CD4-positive, alpha-beta memory T cell (primary cell): ENCODE measurements at regions not wholly inside any gene's neighbourhood (a gene's known extent, or its start where the extent isn't known, plus 50 kb on each side); places are given as distances from the start of the nearest gene placed in this dataset.
A peak's percentile ranks its signal among the peaks of the same experiment; 100 is the strongest.
"Not testable (repeated sequence)": the region's sequence is repeated elsewhere in the genome, so short reads cannot be mapped to it uniquely, and the experiment has no call there.

Source experiments
- CTCF ChIA-PET: fragments of 350-600 bp; sonication (Branson Sonifier 250); formaldehyde crosslinking; loops from one replicate; lab custom pipeline; 2021; ENCODE audit warnings: inconsistent platforms; ENCODE audit not compliant: partially characterized antibody; lab: Charles Lee
- POLR2A ChIA-PET: fragments of 350-600 bp; sonication (Branson Sonifier 250); formaldehyde crosslinking; loops from one replicate; lab custom pipeline; 2021; ENCODE audit not compliant: partially characterized antibody; lab: Charles Lee
- DNase-seq, 5 donors: peaks; one replicate each; pipeline versions ENCODE4 v3.0.0 to v3.0.0-alpha.2; 2020 to 2022; ENCODE audit warnings: mixed read lengths in 1 of 5
- H3K27ac ChIP-seq: one replicate; pipeline ENCODE4 v1.7.0; 2013; ENCODE audit warnings: low read depth, low read length
- H3K27me3 ChIP-seq: 2 replicates; pipeline ENCODE4 v1.7.0; 2013; ENCODE audit warnings: mild to moderate bottlenecking, low read length, moderate library complexity; ENCODE audit not compliant: insufficient read depth
- H3K36me3 ChIP-seq: 2 replicates; pipeline ENCODE4 v1.7.0; 2013; ENCODE audit warnings: mild to moderate bottlenecking, low read length, moderate library complexity; ENCODE audit not compliant: insufficient read depth
- H3K4me1 ChIP-seq: 2 replicates; pipeline ENCODE4 v1.7.0; 2013; ENCODE audit warnings: mild to moderate bottlenecking, low read length, moderate library complexity; ENCODE audit not compliant: insufficient read depth
- H3K4me3 ChIP-seq, 2 donors: one replicate each; pipeline ENCODE4 v1.7.0; 2013; ENCODE audit warnings: low read length in 2 of 2, mild to moderate bottlenecking in 1 of 2
- H3K9me3 ChIP-seq, 2 donors: one replicate each; pipeline ENCODE4 v1.7.0; 2013; ENCODE audit warnings: low read length in 2 of 2, control low read depth in 1 of 2; ENCODE audit not compliant: control insufficient read depth in 1 of 2
- H3K27ac Mint-ChIP-seq, 7 donors: one replicate each; pipeline ENCODE4 v1.8.0; 2020 to 2021; ENCODE audit warnings: mixed read lengths in 7 of 7, mild to moderate bottlenecking in 6 of 7, inconsistent platforms in 3 of 7, moderate library complexity in 3 of 7
- H3K27me3 Mint-ChIP-seq, 2 donors: one replicate each; pipeline ENCODE4 v1.8.0; 2020 to 2021; ENCODE audit warnings: mixed read lengths in 2 of 2
- H3K36me3 Mint-ChIP-seq, 2 donors: one replicate each; pipeline ENCODE4 v1.8.0; 2020 to 2021; ENCODE audit warnings: mixed read lengths in 2 of 2, inconsistent platforms in 1 of 2, mild to moderate bottlenecking in 1 of 2
- H3K4me1 Mint-ChIP-seq, 4 donors: one replicate each; pipeline ENCODE4 v1.8.0; 2020 to 2021; ENCODE audit warnings: mixed read lengths in 4 of 4, mild to moderate bottlenecking in 1 of 4
- H3K4me3 Mint-ChIP-seq, 8 donors: one replicate each; pipeline ENCODE4 v1.8.0; 2020 to 2021; ENCODE audit warnings: mixed read lengths in 8 of 8, mild to moderate bottlenecking in 7 of 8, moderate library complexity in 6 of 8, inconsistent platforms in 3 of 8
- H3K9me3 Mint-ChIP-seq, 8 donors: one replicate each; pipeline ENCODE4 v1.8.0; 2020 to 2021; ENCODE audit warnings: mixed read lengths in 8 of 8, mild to moderate bottlenecking in 5 of 8, inconsistent platforms in 3 of 8, moderate library complexity in 1 of 8
- intact Hi-C: fragments of 100-400 bp; cut with micrococcal nuclease; formaldehyde crosslinking; loops from one replicate; pipeline ENCODE4 v1.15.1; 2023

DNA sequence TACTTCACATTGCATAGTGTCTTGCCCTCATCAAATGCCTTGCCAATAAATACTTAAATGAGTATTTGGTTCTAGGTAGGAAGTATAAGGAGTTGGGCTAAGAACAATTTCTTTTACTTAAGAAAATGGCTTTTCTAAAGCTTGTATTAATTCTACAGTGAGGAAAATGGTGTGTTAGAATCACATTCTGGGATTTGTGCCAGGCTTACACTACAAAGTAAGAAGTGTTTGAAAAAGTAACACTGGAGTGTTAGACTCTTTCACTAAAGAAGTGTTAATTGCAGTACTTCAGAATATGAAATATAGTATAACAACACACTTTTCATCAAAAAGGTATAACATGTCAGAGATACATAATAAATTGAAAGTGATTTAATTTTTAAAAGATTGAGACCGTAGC lies 328.7 kb downstream of the C3orf38 start:
- Histone ChIP-seq H3K27me3 (no peaks in the 10 kb centered on the region), H3K9me3 (no peaks in the 10 kb centered on the region), H3K27ac (no peak overlapping the region), H3K4me1 (no peaks in the 10 kb centered on the region), H3K4me3 (no peak overlapping the region), H3K36me3 (no peaks in the 10 kb centered on the region)
- DNase-seq, result no peak
- H3K4me1 Mint-ChIP-seq, result no peaks in the 10 kb centered on the region
- ChIA-PET CTCF (no interaction called here), POLR2A (no interaction called here)
- no peak overlapping the region for H3K27ac Mint-ChIP-seq
- no peak overlapping the region for H3K4me3 Mint-ChIP-seq
- no peaks in the 10 kb centered on the region for H3K36me3 Mint-ChIP-seq
- H3K9me3 Mint-ChIP-seq, result peaks cover 0 to 8% (median under 1%) of the 10 kb centered on the region in 8 donors
- H3K27me3 Mint-ChIP-seq, result no peaks in the 10 kb centered on the region
- intact Hi-C loops, result no loop called here

DNA sequence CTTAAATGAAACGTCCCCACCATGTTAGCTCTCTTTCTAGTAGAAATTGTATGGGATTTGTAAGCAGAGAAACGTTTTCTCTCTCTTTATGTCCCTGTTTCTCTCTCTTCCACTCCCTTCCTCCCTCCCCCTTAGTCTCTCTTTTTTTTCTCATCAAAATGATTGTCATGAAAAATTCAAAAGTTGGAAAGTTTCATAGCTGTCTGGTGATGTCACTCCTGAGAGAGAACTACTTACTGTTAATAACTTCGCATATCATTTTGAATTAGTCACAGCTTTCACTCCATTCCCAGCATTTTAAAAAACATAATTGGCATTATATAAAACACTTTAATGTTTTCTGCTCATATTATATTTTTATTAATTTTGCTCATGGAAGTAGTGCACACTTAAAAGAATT lies 331.1 kb downstream of the C3orf38 start:
- Histone ChIP-seq H3K4me3 (no peak overlapping the region), H3K27me3 (no peaks in the 10 kb centered on the region), H3K9me3 (no peaks in the 10 kb centered on the region), H3K36me3 (no peaks in the 10 kb centered on the region), H3K4me1 (no peaks in the 10 kb centered on the region), H3K27ac (no peak overlapping the region)
- Mint-ChIP-seq H3K9me3 (peaks cover 0 to 13% (median 2%) of the 10 kb centered on the region in 8 donors), H3K4me1 (no peaks in the 10 kb centered on the region), H3K27ac (no peak overlapping the region), H3K4me3 (no peak overlapping the region), H3K27me3 (no peaks in the 10 kb centered on the region), H3K36me3 (no peaks in the 10 kb centered on the region)
- intact Hi-C loops, result no loop called here
- ChIA-PET CTCF (no interaction called here), POLR2A (no interaction called here)
- no peak for DNase-seq

DNA sequence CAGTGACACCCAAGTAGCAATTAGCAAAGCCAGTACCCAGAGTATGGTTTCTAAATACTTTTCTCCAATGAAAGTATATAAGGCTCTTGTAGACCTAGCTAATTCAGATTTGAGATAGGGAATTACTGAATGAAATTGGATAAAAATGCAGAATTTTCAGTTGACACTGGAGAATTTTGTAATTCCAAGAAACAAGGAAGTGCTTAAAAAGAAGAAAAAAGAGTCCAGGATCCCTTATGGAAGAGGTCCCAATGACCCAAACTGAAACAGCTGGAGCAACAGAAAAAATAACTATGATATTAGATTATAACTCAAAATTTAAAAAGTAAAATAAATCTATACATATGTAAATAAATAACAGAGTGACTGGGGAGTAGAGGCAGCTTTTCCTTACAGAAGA lies 335.2 kb downstream of the C3orf38 start:
- Histone ChIP-seq H3K4me1 (no peaks in the 10 kb centered on the region), H3K9me3 (no peaks in the 10 kb centered on the region), H3K4me3 (no peak overlapping the region), H3K36me3 (no peaks in the 10 kb centered on the region), H3K27me3 (no peaks in the 10 kb centered on the region), H3K27ac (no peak overlapping the region)
- Mint-ChIP-seq H3K27ac (no peak overlapping the region), H3K27me3 (no peaks in the 10 kb centered on the region), H3K4me1 (no peaks in the 10 kb centered on the region), H3K4me3 (no peak overlapping the region), H3K9me3 (peaks cover 0 to 13% (median 2%) of the 10 kb centered on the region in 8 donors), H3K36me3 (no peaks in the 10 kb centered on the region)
- CTCF ChIA-PET, result no interaction called here
- no peak for DNase-seq
- POLR2A ChIA-PET, result no interaction called here
- intact Hi-C loops, result no loop called here

DNA sequence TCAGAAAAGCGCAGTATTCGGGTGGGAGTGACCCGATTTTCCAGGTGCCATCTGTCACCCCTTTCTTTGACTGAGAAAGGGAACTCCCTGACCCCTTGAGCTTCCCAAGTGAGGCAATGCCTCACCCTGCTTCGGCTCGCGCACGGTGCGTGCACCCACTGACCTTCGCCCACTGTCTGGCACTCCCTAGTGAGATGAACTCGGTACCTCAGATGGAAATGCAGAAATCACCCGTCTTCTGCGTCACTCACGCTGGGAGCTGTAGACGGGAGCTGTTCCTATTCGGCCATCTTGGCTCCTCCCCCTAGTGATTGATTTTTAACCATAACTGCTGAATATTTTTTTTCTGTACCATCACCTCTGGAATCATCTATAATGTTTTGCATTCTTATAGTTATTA lies 359.1 kb downstream of the C3orf38 start:
- H3K27ac Mint-ChIP-seq, H3K9me3 ChIP-seq, intact Hi-C loops, H3K36me3 Mint-ChIP-seq, DNase-seq, CTCF ChIA-PET, H3K36me3 ChIP-seq, H3K4me1 ChIP-seq, POLR2A ChIA-PET, H3K4me3 Mint-ChIP-seq, H3K27ac ChIP-seq, H3K27me3 ChIP-seq, H3K4me1 Mint-ChIP-seq, H3K4me3 ChIP-seq, H3K27me3 Mint-ChIP-seq: not testable (repeated sequence)
- peaks cover 0 to 27% (median 6%) of the 10 kb centered on the region in 8 donors for H3K9me3 Mint-ChIP-seq

DNA sequence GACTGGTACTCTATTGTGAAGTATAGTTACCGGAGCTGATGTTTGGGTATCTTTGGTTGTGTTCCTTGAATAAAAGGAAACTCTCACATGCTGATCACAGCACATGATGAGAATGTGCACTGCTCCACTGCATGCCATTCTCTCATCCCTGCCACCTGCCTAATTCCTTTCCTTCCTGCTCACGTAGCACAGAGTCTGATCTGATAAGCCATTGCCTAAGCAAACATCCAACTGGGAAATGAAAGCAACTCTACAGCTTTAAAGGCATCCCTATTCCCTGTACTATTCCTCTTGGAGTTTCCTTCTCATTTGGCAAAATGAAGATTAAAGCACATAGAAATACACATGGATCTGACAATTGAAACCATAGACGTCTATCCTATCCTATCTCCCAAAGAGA lies 359.8 kb downstream of the C3orf38 start:
- Mint-ChIP-seq H3K36me3 (no peaks in the 10 kb centered on the region), H3K9me3 (peaks cover 0 to 27% (median 6%) of the 10 kb centered on the region in 8 donors), H3K4me3 (no peak overlapping the region), H3K27ac (no peak overlapping the region), H3K4me1 (no peaks in the 10 kb centered on the region), H3K27me3 (peaks cover 0 to 1% of the 10 kb centered on the region in 2 donors)
- intact Hi-C loops, result no loop called here
- no peak overlapping the region for H3K27ac ChIP-seq
- no peaks in the 10 kb centered on the region for H3K4me1 ChIP-seq
- H3K27me3 ChIP-seq, result no peaks in the 10 kb centered on the region
- CTCF ChIA-PET, result no interaction called here
- H3K4me3 ChIP-seq, result no peak overlapping the region
- no peak for DNase-seq
- H3K9me3 ChIP-seq, result no peaks in the 10 kb centered on the region
- no peaks in the 10 kb centered on the region for H3K36me3 ChIP-seq
- POLR2A ChIA-PET, result no interaction called here

DNA sequence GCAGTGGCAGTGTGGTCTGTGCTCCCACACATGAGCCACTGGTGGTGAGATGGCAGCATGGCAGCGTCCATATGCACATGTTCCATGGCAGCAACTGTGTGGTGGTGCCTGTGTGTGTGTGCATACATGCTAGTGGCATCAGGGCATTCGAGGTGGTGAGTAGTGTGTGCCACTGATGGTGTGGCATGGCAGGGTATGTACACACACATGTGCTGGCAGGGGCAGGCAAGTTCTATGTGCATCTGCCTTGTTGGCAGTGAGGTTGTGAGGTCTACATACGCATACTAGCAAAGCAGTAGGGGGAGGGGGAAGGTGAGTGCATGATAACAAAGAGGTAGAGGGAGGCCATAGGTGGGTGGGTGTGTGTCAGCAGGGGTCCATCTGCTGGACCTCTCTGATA lies 378.7 kb downstream of the C3orf38 start:
- peak in 1 of 5 donors; percentile 24 for DNase-seq
- H3K36me3 Mint-ChIP-seq, result no peaks in the 10 kb centered on the region
- no peaks in the 10 kb centered on the region for H3K4me1 Mint-ChIP-seq
- peaks cover 0 to 5% of the 10 kb centered on the region in 2 donors for H3K9me3 ChIP-seq
- no peaks in the 10 kb centered on the region for H3K36me3 ChIP-seq
- no peaks in the 10 kb centered on the region for H3K27me3 ChIP-seq
- ChIA-PET CTCF (no interaction called here), POLR2A (no interaction called here)
- H3K4me1 ChIP-seq, result no peaks in the 10 kb centered on the region
- peaks cover 1 to 22% (median 7%) of the 10 kb centered on the region in 8 donors for H3K9me3 Mint-ChIP-seq
- no peaks in the 10 kb centered on the region for H3K27me3 Mint-ChIP-seq
- intact Hi-C loops, result no loop called here
- no peak overlapping the region for H3K4me3 Mint-ChIP-seq
- no peak overlapping the region for H3K27ac Mint-ChIP-seq
- H3K27ac ChIP-seq, result no peak overlapping the region
- H3K4me3 ChIP-seq, result no peak overlapping the region

DNA sequence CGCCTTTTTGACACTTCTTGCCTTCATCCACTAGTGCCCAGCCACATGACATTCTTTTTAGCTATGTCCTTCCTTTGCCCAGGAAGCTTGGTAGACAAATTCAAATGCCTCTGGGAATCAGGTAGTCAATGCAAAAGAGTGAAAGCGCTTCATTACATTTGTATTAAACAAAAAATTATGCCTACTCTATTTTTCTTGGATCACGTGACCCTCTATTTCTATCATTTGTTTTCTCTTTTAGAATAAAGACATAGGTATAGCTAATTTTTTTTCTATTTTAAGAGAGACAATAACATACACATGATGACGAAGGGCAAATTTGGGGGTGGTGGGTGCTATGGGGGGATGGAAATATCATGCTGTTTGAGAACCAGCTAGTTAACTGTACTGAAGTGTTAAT lies 384.8 kb downstream of the C3orf38 start:
- ChIA-PET CTCF (no interaction called here), POLR2A (no interaction called here)
- Histone ChIP-seq H3K36me3 (no peaks in the 10 kb centered on the region), H3K27me3 (no peaks in the 10 kb centered on the region), H3K4me3 (no peak overlapping the region), H3K4me1 (no peaks in the 10 kb centered on the region), H3K9me3 (no peaks in the 10 kb centered on the region), H3K27ac (no peak overlapping the region)
- DNase-seq, result no peak
- Mint-ChIP-seq H3K36me3 (no peaks in the 10 kb centered on the region), H3K27ac (peak overlapping the region in 1 of 7 donors; percentile 29), H3K9me3 (no peaks in the 10 kb centered on the region), H3K4me1 (no peaks in the 10 kb centered on the region), H3K27me3 (no peaks in the 10 kb centered on the region), H3K4me3 (no peak overlapping the region)
- intact Hi-C loops, result no loop called here

DNA sequence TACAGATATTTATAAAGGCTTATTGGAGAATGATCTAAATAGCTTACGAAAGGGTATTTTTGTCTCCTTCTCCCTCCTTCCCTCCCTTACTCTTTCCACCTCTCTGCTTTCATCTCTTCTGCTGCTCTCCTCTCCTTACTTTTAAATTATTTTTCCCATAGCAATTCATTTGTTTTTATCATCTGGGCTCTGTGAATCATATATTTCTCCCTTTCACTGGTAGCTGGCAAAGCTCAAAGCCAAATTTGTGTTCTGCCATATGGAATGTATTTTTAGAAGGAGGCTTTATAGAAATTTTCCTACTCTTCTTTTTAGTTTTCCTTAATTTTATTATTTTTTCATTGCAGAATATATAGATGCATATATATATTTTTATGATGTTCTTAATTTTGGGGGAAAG lies 385.8 kb downstream of the C3orf38 start:
- ChIA-PET CTCF (no interaction called here), POLR2A (no interaction called here)
- no peaks in the 10 kb centered on the region for H3K4me1 Mint-ChIP-seq
- Histone ChIP-seq H3K27ac (no peak overlapping the region), H3K4me1 (no peaks in the 10 kb centered on the region), H3K4me3 (no peak overlapping the region), H3K27me3 (no peaks in the 10 kb centered on the region), H3K9me3 (no peaks in the 10 kb centered on the region), H3K36me3 (no peaks in the 10 kb centered on the region)
- no peaks in the 10 kb centered on the region for H3K27me3 Mint-ChIP-seq
- intact Hi-C loops, result no loop called here
- H3K4me3 Mint-ChIP-seq, result no peak overlapping the region
- H3K27ac Mint-ChIP-seq, result no peak overlapping the region
- no peaks in the 10 kb centered on the region for H3K9me3 Mint-ChIP-seq
- no peak for DNase-seq
- no peaks in the 10 kb centered on the region for H3K36me3 Mint-ChIP-seq
